ENCODE measurements at regions not wholly inside any gene's neighbourhood (a gene's known extent, or its start where the extent isn't known, plus 50 kb on each side); places are given as distances from the start of the nearest gene placed in this dataset.

- TF ChIP-seq TCF3 (IDR thresholded peaks at IDR 0.05; ENCODE audit: borderline replicate concordance, insufficient read depth, low read depth, low read length) (no peak), USF2 (IDR thresholded peaks at IDR 0.05; ENCODE audit: borderline replicate concordance, low read depth, low read length) (no peak), NRF1 (conservative IDR thresholded peaks at IDR 0.05; ENCODE audit: low read depth, low read length) (no peak), POLR2AphosphoS5 (IDR thresholded peaks at IDR 0.05; ENCODE audit: low read length) (no peak), EZH2 (IDR thresholded peaks at IDR 0.05; ENCODE audit: borderline replicate concordance, control insufficient read depth, low read depth, low read length) (no peak), RAD21 (IDR thresholded peaks at IDR 0.05; ENCODE audit: insufficient read depth, low read depth, low read length) (no peak), KDM1A (IDR thresholded peaks at IDR 0.05; ENCODE audit: borderline replicate concordance) (no peak), CEBPB (IDR thresholded peaks at IDR 0.05; ENCODE audit: borderline replicate concordance in 1 of 2, low read depth in 2 of 2, low read length in 2 of 2) (no peak), ZNF622 (IDR thresholded peaks at IDR 0.05) (no peak), ZBTB40 (IDR thresholded peaks at IDR 0.05; ENCODE audit: borderline replicate concordance) (no peak)
Observed at GRCh38 chr3:110569073-110569472, 502.5 kb upstream of the NECTIN3 start.

All from GM12878 (cell line).